Immature natural killer cell (primary cell): ENCODE measurements at regions not wholly inside any gene's neighbourhood (a gene's known extent, or its start where the extent isn't known, plus 50 kb on each side); places are given as distances from the start of the nearest gene placed in this dataset.

ENCODE experiments used
- DNase-seq, 3 donors: peaks; one replicate each; pipeline ENCODE4 v3.0.0; 2022; ENCODE audit warnings: mixed read lengths in 1 of 3
- H3K27ac Mint-ChIP-seq, 6 donors: one replicate each; pipeline ENCODE4 v1.8.0; 2020; ENCODE audit warnings: mixed read lengths in 6 of 6, mild to moderate bottlenecking in 5 of 6, inconsistent platforms in 4 of 6, moderate library complexity in 3 of 6
- H3K27me3 Mint-ChIP-seq, 3 donors: one replicate each; pipeline ENCODE4 v1.8.0; 2020 to 2021; ENCODE audit warnings: low read depth in 3 of 3, mild to moderate bottlenecking in 3 of 3, mixed read lengths in 3 of 3, moderate library complexity in 3 of 3, inconsistent platforms in 1 of 3
- H3K36me3 Mint-ChIP-seq, 3 donors: one replicate each; pipeline ENCODE4 v1.8.0; 2020; ENCODE audit warnings: mixed read lengths in 3 of 3, inconsistent platforms in 2 of 3, mild to moderate bottlenecking in 2 of 3
- H3K4me1 Mint-ChIP-seq, 2 donors: one replicate each; pipeline ENCODE4 v1.8.0; 2020; ENCODE audit warnings: inconsistent platforms in 2 of 2, mild to moderate bottlenecking in 2 of 2, mixed read lengths in 2 of 2, moderate library complexity in 1 of 2
- H3K4me3 Mint-ChIP-seq, 5 donors: one replicate each; pipeline ENCODE4 v1.8.0; 2020; ENCODE audit warnings: mild to moderate bottlenecking in 5 of 5, mixed read lengths in 5 of 5, inconsistent platforms in 3 of 5, moderate library complexity in 3 of 5
- H3K9me3 Mint-ChIP-seq, 6 donors: one replicate each; pipeline ENCODE4 v1.8.0; 2020; ENCODE audit warnings: mild to moderate bottlenecking in 6 of 6, mixed read lengths in 6 of 6, inconsistent platforms in 4 of 6, moderate library complexity in 3 of 6

- H3K4me3 Mint-ChIP-seq: no peak overlapping the region
- peaks cover 11% of the 10 kb centered on the region in 3 donors for H3K27me3 Mint-ChIP-seq
- no peak overlapping the region for H3K27ac Mint-ChIP-seq
- peaks cover 0 to 9% (median 0%) of the 10 kb centered on the region in 3 donors for H3K36me3 Mint-ChIP-seq
- no peaks in the 10 kb centered on the region for H3K4me1 Mint-ChIP-seq
- no peak for DNase-seq
- H3K9me3 Mint-ChIP-seq: peaks cover 0 to 14% (median 9%) of the 10 kb centered on the region in 6 donors
Observed at GRCh38 chr14:95379634-95380033, 59.9 kb upstream of the CLMN start.

DNA sequence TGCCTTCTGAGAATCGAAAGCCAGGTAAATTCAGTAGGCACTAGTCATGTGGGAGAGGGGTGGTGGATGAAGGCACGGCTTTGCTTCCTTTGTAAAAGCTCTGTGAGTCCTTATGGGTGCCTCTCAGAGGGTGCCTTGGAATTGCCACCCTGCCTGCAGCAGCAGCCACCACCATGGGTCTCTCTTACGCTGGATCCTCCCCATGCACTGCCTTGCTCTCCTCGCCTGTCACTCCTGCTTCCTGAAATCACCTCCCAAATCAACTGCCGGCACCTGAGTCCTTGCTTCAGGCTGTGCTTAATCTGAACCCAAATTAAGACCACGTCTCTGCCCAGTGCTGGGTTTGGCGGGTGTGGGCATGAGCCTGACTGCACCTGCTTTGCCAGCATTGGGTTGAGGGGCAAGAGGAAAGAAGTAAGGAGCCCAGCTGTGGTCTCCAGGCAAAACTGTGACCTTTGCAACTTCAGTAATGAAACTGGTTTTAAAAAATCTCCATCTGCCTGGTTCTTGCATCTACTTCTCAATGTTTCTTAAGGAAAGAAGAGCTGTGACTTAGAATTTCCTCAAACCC is 55.9 kb upstream of the CLMN start:
- no peak overlapping the region for H3K27ac Mint-ChIP-seq
- peaks cover 0 to 9% (median 0%) of the 10 kb centered on the region in 3 donors for H3K36me3 Mint-ChIP-seq
- H3K4me1 Mint-ChIP-seq: no peaks in the 10 kb centered on the region
- H3K9me3 Mint-ChIP-seq: peaks cover 0 to 14% (median 9%) of the 10 kb centered on the region in 6 donors
- no peak for DNase-seq
- H3K4me3 Mint-ChIP-seq: no peak overlapping the region
- peaks cover 8 to 15% (median 9%) of the 10 kb centered on the region in 3 donors for H3K27me3 Mint-ChIP-seq

- no peaks in the 10 kb centered on the region for H3K4me1 Mint-ChIP-seq
- H3K9me3 Mint-ChIP-seq: peaks cover 0 to 6% (median 2%) of the 10 kb centered on the region in 6 donors
- H3K27ac Mint-ChIP-seq: no peak overlapping the region
- no peak overlapping the region for H3K4me3 Mint-ChIP-seq
- H3K36me3 Mint-ChIP-seq: no peaks in the 10 kb centered on the region
- H3K27me3 Mint-ChIP-seq: peaks cover 6 to 13% (median 7%) of the 10 kb centered on the region in 3 donors
- no peak for DNase-seq
Observed at GRCh38 chr14:95374239-95374997, 54.7 kb upstream of the CLMN start.

DNA sequence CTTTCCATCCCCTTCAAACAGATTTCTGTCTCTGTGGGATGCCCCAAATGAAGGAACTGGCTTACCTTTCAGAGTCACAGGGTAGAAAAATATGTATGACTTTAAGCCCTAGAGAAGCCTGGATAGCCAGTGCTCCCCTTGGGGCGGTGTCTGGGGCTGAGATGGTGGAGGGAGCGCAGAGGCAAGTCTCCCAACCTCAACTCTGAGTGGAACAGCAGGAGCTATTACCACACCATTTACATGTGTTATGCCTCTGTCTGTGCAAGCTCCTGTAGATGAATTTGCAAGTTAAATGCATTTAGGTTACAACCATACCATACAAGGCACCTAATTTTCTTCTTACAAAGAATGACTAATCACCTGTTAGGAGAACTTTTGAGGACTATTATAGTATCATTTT is 50.4 kb upstream of the CLMN start:
- DNase-seq: no peak
- Mint-ChIP-seq H3K4me1 (no peaks in the 10 kb centered on the region), H3K4me3 (no peak overlapping the region), H3K27ac (no peak overlapping the region), H3K27me3 (peaks cover 2 to 14% (median 4%) of the 10 kb centered on the region in 3 donors), H3K9me3 (peaks cover 0 to 2% (median 0%) of the 10 kb centered on the region in 6 donors), H3K36me3 (no peaks in the 10 kb centered on the region)
